OCI-LY7 (cell line): ENCODE measurements at regions not wholly inside any gene's neighbourhood (a gene's known extent, or its start where the extent isn't known, plus 50 kb on each side); places are given as distances from the start of the nearest gene placed in this dataset.

Experiments used
- BruUV-seq: library from RNA; stranded (reverse); fragments of 400-500 nt; replicated peaks from 2 replicates; lab custom pipeline; 2021; lab: Mats Ljungman, UMichigan
- CTCF ChIA-PET: fragments of 300-600 bp; sonication (Branson Sonifier 250); formaldehyde crosslinking; loops from one replicate; lab custom pipeline; 2022; ENCODE audit warnings: antibody characterized with exemption; ENCODE audit not compliant: unreplicated experiment; lab: Charles Lee
- POLR2A ChIA-PET: fragments of 300-600 bp; sonication (Branson Sonifier 250); formaldehyde crosslinking; loops from one replicate; lab custom pipeline; 2022; ENCODE audit warnings: antibody characterized with exemption; lab: Charles Lee
- DNase-seq: peaks from one replicate; pipeline ENCODE4 v3.0.0-alpha.2; 2015; ENCODE audit warnings: low spot score
- H2AFZ ChIP-seq: fragments of 200-600 bp; sonication (generic), shearing (Covaris generic); 2 replicates; pipeline ENCODE4 v1.6.1; 2014; ENCODE audit warnings: mild to moderate bottlenecking, antibody characterized with exemption, low read length, moderate library complexity
- H3K27ac ChIP-seq: fragments of 200-600 bp; sonication (generic); 2 replicates; pipeline ENCODE4 v1.5.1; 2014; ENCODE audit warnings: mixed run types, low read depth, mild to moderate bottlenecking, moderate library complexity, low read length, inconsistent platforms; ENCODE audit not compliant: poor library complexity, severe bottlenecking
- H3K36me3 ChIP-seq: fragments of 200-600 bp; sonication (generic); 2 replicates; pipeline ENCODE4 v1.6.1; 2014; ENCODE audit warnings: mild to moderate bottlenecking, antibody characterized with exemption, low read length, moderate library complexity, mixed read lengths; ENCODE audit not compliant: insufficient read depth
- H3K4me1 ChIP-seq: fragments of 200-600 bp; sonication (generic); 2 replicates; pipeline ENCODE4 v1.5.1; 2014; ENCODE audit warnings: mild to moderate bottlenecking, low read length; ENCODE audit not compliant: insufficient read depth, poor library complexity, severe bottlenecking
- H3K4me2 ChIP-seq: fragments of 200-600 bp; sonication (generic); 2 replicates; pipeline ENCODE4 v1.6.1; 2014; ENCODE audit warnings: mild to moderate bottlenecking, low read length
- H3K4me3 ChIP-seq: fragments of 200-600 bp; sonication (generic); 2 replicates; pipeline ENCODE4 v1.5.1; 2014; ENCODE audit warnings: mild to moderate bottlenecking, low read depth, low read length; ENCODE audit not compliant: poor library complexity, severe bottlenecking
- H3K79me2 ChIP-seq: fragments of 200-600 bp; sonication (generic); 2 replicates; pipeline ENCODE4 v1.6.1; 2016; ENCODE audit warnings: low read depth, mild to moderate bottlenecking, low read length, moderate library complexity, mixed read lengths; ENCODE audit not compliant: insufficient read depth
- H3K9me2 ChIP-seq: fragments of 200-600 bp; sonication (generic); 2 replicates; pipeline ENCODE4 v1.6.1; 2016; ENCODE audit warnings: mild to moderate bottlenecking, low read length, mixed read lengths; ENCODE audit not compliant: insufficient read depth
- H3K9me3 ChIP-seq: fragments of 200-600 bp; sonication (generic); 2 replicates; pipeline ENCODE4 v1.6.1; 2014; ENCODE audit warnings: mild to moderate bottlenecking, mixed run types, low read length, mixed read lengths
- H4K20me1 ChIP-seq: fragments of 200-600 bp; sonication (generic); 2 replicates; pipeline ENCODE4 v1.6.1; 2014; ENCODE audit warnings: mild to moderate bottlenecking, antibody characterized with exemption, low read length, moderate library complexity, mixed read lengths; ENCODE audit not compliant: insufficient read depth
- EZH2phosphoT487 ChIP-seq: fragments of 200-600 bp; sonication (generic); IDR thresholded peaks from 2 replicates; pipeline ENCODE4 v1.6.1; 2018; ENCODE audit warnings: low read depth, borderline replicate concordance, mild to moderate bottlenecking, mixed run types, antibody characterized with exemption, low read length, moderate library complexity, mixed read lengths
- intact Hi-C: fragments of 100-400 bp; cut with micrococcal nuclease; formaldehyde crosslinking; loops from one replicate; pipeline ENCODE4 v1.10.0; 2022; ENCODE audit not compliant: unreplicated experiment
- TF ChIP-seq, protein P1 (sequence below): fragments of 200-600 bp; sonication (generic); conservative IDR thresholded peaks from 2 replicates; pipeline ENCODE4 v1.5.1; 2014; ENCODE audit warnings: mild to moderate bottlenecking, antibody characterized with exemption, low read length, moderate library complexity, mixed read lengths

DNA sequence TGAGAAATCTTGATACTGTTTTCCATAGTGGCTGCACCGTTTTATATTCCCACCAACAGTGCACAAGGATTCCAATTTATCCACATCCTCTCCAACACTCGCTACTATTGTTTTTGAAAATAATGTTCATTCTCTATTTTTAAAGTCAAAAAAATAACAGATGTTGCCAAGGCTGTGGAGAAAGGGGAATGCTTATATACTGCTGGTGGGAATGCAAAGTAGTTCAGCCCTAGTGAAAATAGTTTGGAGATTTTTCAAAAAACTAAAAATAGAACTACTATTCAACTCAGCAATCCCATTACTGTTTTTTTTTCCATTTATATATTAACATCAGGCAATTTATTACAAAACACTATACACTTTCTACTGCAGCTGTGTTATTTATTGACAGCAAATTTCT, 208.7 kb downstream of the CBLL2 start:
- intact Hi-C loops = no loop called here
- H3K4me2 ChIP-seq = no peak overlapping the region
- H4K20me1 ChIP-seq = no peaks in the 10 kb centered on the region
- DNase-seq = no peak
- no peak overlapping the region for H3K4me3 ChIP-seq
- H3K27ac ChIP-seq = no peak overlapping the region
- TF ChIP-seq EZH2phosphoT487 = no peak
- TF ChIP-seq, protein P1, sequence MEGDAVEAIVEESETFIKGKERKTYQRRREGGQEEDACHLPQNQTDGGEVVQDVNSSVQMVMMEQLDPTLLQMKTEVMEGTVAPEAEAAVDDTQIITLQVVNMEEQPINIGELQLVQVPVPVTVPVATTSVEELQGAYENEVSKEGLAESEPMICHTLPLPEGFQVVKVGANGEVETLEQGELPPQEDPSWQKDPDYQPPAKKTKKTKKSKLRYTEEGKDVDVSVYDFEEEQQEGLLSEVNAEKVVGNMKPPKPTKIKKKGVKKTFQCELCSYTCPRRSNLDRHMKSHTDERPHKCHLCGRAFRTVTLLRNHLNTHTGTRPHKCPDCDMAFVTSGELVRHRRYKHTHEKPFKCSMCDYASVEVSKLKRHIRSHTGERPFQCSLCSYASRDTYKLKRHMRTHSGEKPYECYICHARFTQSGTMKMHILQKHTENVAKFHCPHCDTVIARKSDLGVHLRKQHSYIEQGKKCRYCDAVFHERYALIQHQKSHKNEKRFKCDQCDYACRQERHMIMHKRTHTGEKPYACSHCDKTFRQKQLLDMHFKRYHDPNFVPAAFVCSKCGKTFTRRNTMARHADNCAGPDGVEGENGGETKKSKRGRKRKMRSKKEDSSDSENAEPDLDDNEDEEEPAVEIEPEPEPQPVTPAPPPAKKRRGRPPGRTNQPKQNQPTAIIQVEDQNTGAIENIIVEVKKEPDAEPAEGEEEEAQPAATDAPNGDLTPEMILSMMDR = no peak
- no peaks in the 10 kb centered on the region for H3K9me3 ChIP-seq
- no peak overlapping the region for H2AFZ ChIP-seq
- no TSS peak for BruUV-seq
- H3K9me2 ChIP-seq = no peaks in the 10 kb centered on the region
- no peaks in the 10 kb centered on the region for H3K79me2 ChIP-seq
- no peaks in the 10 kb centered on the region for H3K36me3 ChIP-seq
- H3K4me1 ChIP-seq = no peaks in the 10 kb centered on the region
- CTCF ChIA-PET = no interaction called here
- POLR2A ChIA-PET = no interaction called here

DNA sequence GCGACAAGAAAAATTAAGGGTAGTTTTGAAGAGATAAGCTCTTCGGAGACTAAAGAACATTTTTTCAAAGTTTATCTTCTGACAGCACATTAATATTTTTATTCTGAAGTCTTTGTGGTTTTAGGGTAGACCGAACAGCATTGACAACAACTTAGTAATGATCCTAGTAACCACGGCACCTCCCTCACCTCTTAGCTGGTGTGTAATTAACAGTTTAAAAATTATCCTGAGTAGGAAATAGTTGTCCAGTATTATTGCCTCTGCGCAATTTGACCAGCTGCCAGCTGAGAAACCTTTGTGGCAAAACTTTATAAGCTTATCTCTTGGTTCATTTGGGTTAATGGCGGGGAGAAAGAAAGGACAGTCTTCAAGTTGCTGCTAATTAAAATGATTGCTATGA, 213.6 kb downstream of the CBLL2 start:
- ChIA-PET POLR2A (no interaction called here), CTCF (no interaction called here)
- no peaks in the 10 kb centered on the region for H4K20me1 ChIP-seq
- no peaks in the 10 kb centered on the region for H3K36me3 ChIP-seq
- TF ChIP-seq, protein P1 = no peak
- H3K4me1 ChIP-seq = no peaks in the 10 kb centered on the region
- no peak overlapping the region for H3K27ac ChIP-seq
- no peak for DNase-seq
- intact Hi-C loops = no loop called here
- no peaks in the 10 kb centered on the region for H3K9me2 ChIP-seq
- no peak overlapping the region for H2AFZ ChIP-seq
- BruUV-seq = no TSS peak
- H3K9me3 ChIP-seq = no peaks in the 10 kb centered on the region
- no peak overlapping the region for H3K4me3 ChIP-seq
- H3K4me2 ChIP-seq = no peak overlapping the region
- no peaks in the 10 kb centered on the region for H3K79me2 ChIP-seq

DNA sequence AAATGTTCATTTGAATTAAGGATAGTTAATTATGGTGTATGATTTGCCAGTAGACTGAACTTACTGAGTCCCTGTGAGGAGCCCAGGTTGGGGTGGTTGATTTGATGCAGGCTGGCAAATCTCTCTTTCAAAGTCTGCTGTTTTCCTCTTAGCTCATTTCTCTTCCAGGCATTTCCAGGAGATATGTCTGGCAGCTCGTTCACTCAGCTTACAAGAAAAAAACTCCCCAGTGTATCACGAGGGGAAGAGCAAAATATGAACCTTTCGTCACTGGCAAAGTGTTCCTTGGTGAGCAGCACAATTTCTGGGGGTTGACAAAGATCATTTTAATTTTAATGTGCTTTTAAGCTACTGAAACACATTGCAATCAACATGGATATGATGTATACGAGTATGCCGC, 244.2 kb downstream of the CBLL2 start:
- no peaks in the 10 kb centered on the region for H3K36me3 ChIP-seq
- CTCF ChIA-PET = no interaction called here
- no peak overlapping the region for H3K4me2 ChIP-seq
- H3K27ac ChIP-seq = no peak overlapping the region
- TF ChIP-seq, protein P1 = no peak
- H3K79me2 ChIP-seq = no peaks in the 10 kb centered on the region
- DNase-seq = no peak
- POLR2A ChIA-PET = no interaction called here
- BruUV-seq = no TSS peak
- no peaks in the 10 kb centered on the region for H4K20me1 ChIP-seq
- H3K4me1 ChIP-seq = no peaks in the 10 kb centered on the region
- H2AFZ ChIP-seq = no peak overlapping the region
- no peak overlapping the region for H3K4me3 ChIP-seq
- intact Hi-C loops = no loop called here
- H3K9me3 ChIP-seq = no peaks in the 10 kb centered on the region
- H3K9me2 ChIP-seq = no peaks in the 10 kb centered on the region
